NCI-H526 (cell line): ENCODE measurements at regions not wholly inside any gene's neighbourhood (a gene's known extent, or its start where the extent isn't known, plus 50 kb on each side); places are given as distances from the start of the nearest gene placed in this dataset.

Experiments used
- DNase-seq, 2 experiments: peaks; one replicate each; lab custom pipeline; 2025; lab: John Stamatoyannopoulos, UW

DNA sequence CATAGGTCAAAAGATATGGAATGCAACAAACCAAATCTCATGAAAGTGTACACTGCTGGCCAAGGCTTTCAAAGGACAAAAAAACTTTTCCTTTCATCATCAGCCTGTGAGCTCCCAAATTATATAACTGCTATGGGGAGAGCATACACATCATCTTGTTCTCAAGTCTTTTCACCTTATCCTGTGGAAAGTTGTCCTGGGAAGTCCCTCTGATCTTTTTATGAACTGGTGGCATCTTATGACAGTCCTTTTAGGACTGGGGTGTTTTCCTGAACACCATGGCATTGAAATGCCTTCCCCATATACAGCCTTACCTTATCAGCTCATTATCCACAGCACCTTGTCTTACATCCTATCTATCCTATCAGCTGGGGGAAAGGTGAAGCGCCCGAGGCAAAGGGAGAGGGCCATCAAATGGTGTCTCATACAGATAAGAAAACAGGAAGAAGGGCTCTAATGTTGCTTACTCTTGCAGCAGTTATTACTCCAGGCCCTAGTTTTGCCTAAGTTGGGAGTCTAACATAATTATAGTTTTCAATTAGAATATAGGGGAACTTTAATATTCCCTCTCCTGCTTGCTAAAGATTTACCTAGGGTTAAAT lies 61.5 kb upstream of the GOLIM4 start:
- DNase-seq, result no peak

DNA sequence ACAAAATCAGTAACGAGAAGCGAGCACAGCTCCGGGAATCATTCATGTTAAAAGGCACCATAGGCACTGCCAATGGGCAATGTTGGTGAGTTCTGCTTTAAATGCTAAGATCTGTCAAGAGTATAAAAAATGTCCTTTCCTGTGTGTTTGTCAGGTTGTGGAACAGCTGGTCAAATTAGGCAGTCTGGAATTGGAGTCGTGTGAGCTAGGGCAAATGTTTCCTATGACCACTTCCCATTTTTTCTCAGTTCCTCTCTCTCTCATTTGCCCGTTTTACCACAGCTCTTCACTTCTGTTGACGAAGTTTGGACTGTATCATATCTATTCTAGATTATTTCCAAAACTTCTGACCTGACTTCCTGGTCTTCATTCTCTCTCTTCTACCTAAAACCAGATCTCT lies 60.8 kb upstream of the GOLIM4 start:
- no peak for DNase-seq

DNA sequence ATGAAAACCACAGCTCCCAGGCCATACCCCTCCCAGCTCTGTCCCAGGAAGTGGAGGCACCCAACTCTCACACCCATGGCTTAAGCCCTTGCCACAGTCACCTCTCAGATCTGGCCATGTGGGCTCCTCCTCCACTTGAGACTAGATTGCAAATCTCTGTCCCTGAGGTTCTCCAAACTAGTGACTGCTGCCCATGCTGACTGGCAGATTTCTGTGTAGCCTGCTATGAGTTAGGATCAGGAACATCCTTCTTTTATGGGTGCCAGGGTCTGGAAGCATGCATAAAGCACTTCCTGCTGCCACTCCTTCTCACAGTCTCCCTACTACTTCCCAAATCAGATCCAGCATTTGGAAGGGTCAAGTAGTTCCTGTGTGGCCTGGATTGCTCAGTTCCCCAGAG lies 59.6 kb upstream of the GOLIM4 start:
- DNase-seq, result no peak

DNA sequence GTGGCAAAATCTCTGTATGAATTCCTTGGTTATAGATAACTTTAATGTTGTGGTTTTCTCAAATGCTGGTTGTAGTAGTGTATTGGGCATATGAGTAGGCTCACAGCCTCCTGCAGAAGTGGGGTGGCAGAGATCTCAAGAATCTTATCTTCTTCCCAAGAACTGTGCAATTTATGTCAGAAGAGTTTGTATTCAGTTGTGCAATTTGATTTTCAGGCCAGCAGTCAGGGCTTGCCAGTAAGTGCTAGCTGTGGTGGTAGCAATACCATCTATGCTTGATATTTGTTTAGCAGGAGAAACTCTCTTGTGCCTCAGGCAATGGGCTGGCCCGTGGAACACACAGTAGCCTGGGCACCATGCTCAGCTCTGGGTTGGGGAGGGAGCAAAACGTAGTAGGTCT lies 58.4 kb upstream of the GOLIM4 start:
- DNase-seq, result no peak

DNA sequence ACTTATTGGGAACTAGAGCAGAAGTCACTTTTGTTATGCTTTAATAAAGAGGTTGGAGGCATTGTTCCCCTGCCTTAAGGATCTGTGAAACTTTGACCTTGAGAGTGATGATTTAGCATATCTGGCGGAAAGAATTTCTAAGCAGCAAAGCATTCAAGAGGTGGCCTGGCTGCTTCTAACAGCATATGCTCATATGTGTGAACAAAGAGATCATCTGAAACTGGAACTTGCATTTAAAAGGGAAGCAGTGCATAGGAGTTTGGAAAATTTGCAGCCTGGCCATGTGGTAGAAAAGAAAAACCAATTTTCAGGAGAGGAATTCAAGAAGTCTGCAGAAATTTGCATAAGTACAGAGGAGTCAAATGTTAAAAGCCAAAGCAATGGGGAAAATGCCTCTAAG lies 56.4 kb upstream of the GOLIM4 start:
- DNase-seq, result no peak
